GM06990 (cell line): ENCODE measurements at regions not wholly inside any gene's neighbourhood (a gene's known extent, or its start where the extent isn't known, plus 50 kb on each side); places are given as distances from the start of the nearest gene placed in this dataset.

Source experiments
- DNase-seq: peaks from one replicate; pipeline ENCODE4 v3.0.0-alpha.2; 2011; ENCODE audit not compliant: insufficient read length; ENCODE audit errors: extremely low read depth
- H3K27me3 ChIP-seq: replicated peaks from 2 replicates; pipeline ENCODE4 v1.6.0; 2011; ENCODE audit warnings: low read length; ENCODE audit not compliant: control insufficient read depth, insufficient read depth
- H3K36me3 ChIP-seq: 2 replicates; pipeline ENCODE4 v1.5.1; 2011; ENCODE audit warnings: low read length; ENCODE audit not compliant: control insufficient read depth, insufficient read depth
- H3K4me3 ChIP-seq: replicated peaks from 2 replicates; pipeline ENCODE4 v1.5.1; 2011; ENCODE audit warnings: low read depth, mild to moderate bottlenecking, control low read depth, low read length
- CTCF ChIP-seq: IDR thresholded peaks from 2 replicates; pipeline ENCODE4 v1.5.1; 2011; ENCODE audit warnings: low read length, control low read depth, mild to moderate bottlenecking, inconsistent platforms; ENCODE audit not compliant: insufficient read depth, poor library complexity, severe bottlenecking

GRCh38 chr1:220409771-220410595, 118.0 kb upstream of the MARK1 start:
- H3K27me3 ChIP-seq: no peaks in the 10 kb centered on the region; the same call in 1 of the 2 replicates
- no peak for DNase-seq
- H3K4me3 ChIP-seq: no peak overlapping the region
- H3K36me3 ChIP-seq: no peaks in the 10 kb centered on the region
- TF ChIP-seq CTCF: no peak

- no peaks in the 10 kb centered on the region; the same call in 1 of the 2 replicates for H3K27me3 ChIP-seq
- H3K36me3 ChIP-seq: no peaks in the 10 kb centered on the region
- DNase-seq: no peak
- TF ChIP-seq CTCF: no peak
- H3K4me3 ChIP-seq: no peak overlapping the region
Observed at GRCh38 chr1:220407191-220407590, 120.7 kb upstream of the MARK1 start.

- TF ChIP-seq CTCF: no peak
- H3K36me3 ChIP-seq: no peaks in the 10 kb centered on the region
- no peaks in the 10 kb centered on the region for H3K27me3 ChIP-seq
- H3K4me3 ChIP-seq: no peak overlapping the region
- no peak for DNase-seq
Observed at GRCh38 chr1:220398238-220398637, 126.0 kb upstream of the RAB3GAP2 start.

- H3K4me3 ChIP-seq: no peak overlapping the region
- H3K27me3 ChIP-seq: no peaks in the 10 kb centered on the region
- no peaks in the 10 kb centered on the region for H3K36me3 ChIP-seq
- no peak for TF ChIP-seq CTCF
- no peak for DNase-seq
Observed at GRCh38 chr1:220391491-220391890, 119.2 kb upstream of the RAB3GAP2 start.

- DNase-seq: no peak
- Histone ChIP-seq H3K4me3 (no peak overlapping the region), H3K27me3 (no peaks in the 10 kb centered on the region), H3K36me3 (no peaks in the 10 kb centered on the region)
- no peak for TF ChIP-seq CTCF
Observed at GRCh38 chr1:220389634-220390033, 117.4 kb upstream of the RAB3GAP2 start.
